GM19468 (cell line): ENCODE measurements at regions not wholly inside any gene's neighbourhood (a gene's known extent, or its start where the extent isn't known, plus 50 kb on each side); places are given as distances from the start of the nearest gene placed in this dataset.

Experiments used
- ATAC-seq: cut with Tn5 transposase; IDR thresholded peaks from one replicate; pipeline ENCODE4 v1.9.1; 2021; ENCODE audit warnings: mild to moderate bottlenecking, moderate library complexity, moderate number of reproducible peaks; ENCODE audit not compliant: unreplicated experiment; ENCODE audit errors: extremely low read depth

- ATAC-seq: no peak
These were observed 68.6 kb upstream of the FOXA2 start for GRCh38 chr20:22652681-22653588.

- ATAC-seq: no peak
These were observed 69.6 kb upstream of the FOXA2 start for GRCh38 chr20:22653658-22654642.

DNA sequence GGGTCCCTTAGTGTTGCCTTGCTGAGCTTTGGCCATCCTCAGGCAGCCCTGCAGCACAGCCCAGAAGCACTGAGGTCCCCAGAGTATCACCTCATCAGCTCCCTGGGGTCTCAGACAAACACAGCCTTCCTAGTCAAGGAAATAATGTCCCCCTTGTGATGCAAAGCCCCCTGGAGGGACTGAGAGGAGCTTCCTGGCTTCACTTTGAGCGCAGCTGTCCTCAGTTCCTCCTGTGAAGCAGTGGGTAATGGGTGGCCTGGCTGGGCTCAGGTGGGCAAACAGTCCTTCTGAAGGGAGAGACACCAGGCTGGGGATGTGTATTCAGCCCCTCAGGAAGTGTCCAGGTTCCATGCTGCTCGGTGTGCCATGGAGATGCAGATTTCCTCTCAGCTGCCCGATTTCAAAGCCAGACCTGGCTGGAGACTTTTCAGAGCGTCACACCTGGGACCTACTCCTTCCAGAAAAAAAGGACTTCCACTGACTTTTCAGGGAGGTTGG, 79.2 kb upstream of the FOXA2 start:
- ATAC-seq: no peak

DNA sequence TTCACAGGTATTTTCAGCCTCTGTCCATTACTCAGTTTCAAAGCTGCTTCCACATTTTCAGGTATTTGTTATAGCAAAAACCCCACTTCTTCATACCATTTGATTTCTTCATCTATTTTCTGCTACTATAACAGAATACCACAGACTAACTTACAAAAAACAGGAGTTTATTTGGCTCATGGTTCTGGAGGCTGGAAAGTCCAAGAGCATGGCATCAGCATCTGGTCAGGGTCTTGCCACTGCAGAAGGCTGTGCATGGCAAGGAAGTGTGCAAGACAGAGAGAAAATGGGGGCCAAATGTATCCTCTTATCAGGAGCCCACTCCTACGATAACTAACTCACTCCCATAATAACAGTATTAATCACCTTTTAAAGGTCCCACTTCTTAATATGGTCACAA, 82.8 kb upstream of the FOXA2 start:
- ATAC-seq: no peak

DNA sequence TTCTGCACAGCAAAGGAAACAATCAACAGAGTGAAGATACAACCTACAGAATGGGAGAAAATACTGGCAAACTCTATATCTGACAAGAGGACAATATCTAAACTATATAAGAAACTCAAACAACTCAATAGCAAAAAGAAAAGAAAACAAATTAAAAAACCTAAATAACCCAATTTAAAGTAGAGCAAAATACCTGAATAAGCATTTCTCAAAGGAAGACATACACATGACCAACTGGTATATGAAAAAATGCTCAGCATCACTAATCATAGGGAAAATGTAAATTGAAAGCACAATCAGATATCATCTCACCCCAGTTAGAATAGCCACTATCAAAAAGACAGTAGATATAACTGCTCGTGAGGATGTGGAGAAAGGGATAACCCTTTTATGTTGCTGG, 87.8 kb upstream of the FOXA2 start:
- no peak for ATAC-seq

GRCh38 chr20:22673467-22673866, 89.1 kb upstream of the FOXA2 start:
- ATAC-seq: no peak

DNA sequence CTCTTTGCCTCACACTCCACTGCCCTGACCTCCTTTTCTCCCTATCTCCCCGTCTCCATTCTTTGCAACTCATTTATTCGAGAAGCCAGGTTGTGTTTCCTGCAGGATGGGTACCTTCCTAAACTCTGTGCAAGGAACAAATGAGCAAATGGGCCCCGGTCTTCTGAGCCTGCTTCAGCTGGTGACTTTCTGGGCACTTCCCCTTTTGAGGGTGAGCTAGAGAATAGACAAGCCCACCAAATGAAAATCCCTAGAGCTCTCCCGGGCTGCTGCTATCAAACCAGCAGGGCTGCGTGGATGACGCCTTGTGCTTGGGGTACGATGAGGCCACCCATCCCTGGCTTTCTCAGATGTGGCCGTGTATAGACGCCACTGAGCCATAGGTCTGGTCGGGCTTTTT, 91.0 kb upstream of the FOXA2 start:
- no peak for ATAC-seq

- no peak for ATAC-seq
These were observed 94.3 kb upstream of the FOXA2 start for GRCh38 chr20:22678678-22679077.

- no peak for ATAC-seq
These were observed 94.8 kb upstream of the FOXA2 start for GRCh38 chr20:22679197-22679596.

- ATAC-seq: no peak
These were observed 95.8 kb upstream of the FOXA2 start for GRCh38 chr20:22680031-22680740.

DNA sequence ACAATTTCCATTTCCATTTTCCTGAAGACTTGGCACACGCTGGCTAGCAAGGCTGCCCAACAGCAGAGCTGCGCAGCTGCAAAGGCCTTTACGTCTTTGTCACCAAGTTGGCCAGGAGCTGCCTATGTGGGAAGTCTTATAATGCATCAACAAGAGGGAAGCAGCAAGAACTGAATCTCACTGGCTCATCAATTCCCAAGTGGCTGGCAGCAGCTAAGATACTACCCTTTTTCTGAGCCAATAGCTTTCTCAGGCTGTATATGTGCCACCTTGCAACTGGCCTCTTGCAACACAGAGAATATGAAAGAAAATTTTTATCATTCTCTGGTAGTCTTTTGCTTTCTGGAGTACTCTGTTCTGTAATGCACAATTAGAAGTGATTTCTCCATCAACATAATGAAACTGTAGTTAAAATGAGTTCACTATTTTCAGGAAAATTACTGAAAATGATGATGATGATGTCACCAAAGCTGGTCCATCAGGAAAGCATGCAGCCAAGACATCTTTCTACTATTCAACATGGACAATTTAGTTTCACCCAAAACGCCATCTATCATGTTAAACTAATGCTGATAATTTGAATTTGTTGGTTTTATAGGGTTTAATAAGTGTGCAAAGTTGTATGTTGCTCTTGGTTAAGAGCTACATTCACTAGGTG, 97.3 kb upstream of the FOXA2 start:
- ATAC-seq: no peak

- no peak for ATAC-seq
These were observed 98.0 kb upstream of the FOXA2 start for GRCh38 chr20:22682381-22682780.

DNA sequence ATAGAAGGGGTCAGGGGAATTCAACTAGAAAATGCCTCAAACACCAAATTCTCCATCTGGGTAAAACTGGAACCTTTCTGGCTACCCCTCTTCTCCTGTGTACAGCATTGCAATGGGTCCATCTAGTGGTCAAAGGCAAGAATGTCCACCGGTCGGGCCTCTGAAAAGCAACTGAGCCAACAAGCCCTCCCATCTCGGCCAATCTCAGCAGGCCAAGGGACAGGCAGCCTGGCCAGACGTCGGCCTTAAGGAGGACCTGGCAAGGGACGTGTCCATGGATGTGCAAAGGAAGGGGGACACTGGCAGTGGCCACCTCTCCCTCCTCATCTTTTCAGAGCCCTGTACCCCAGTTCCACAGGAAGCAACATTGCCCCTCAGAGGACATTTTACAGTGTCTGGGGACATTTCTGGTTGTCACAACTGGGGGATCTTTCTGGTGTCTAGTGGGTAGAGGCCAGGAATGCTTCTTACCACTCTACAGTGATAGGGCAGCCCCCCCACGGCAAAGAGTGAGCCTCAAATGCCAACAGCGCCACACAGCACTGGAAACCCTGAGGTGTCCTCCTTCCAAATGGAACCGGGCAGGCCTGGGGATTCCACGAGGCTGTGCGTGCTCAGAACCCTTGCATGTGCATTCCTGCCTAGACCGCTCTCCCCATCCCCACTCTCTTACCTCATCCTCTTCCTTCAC, 99.8 kb upstream of the FOXA2 start:
- ATAC-seq: no peak

DNA sequence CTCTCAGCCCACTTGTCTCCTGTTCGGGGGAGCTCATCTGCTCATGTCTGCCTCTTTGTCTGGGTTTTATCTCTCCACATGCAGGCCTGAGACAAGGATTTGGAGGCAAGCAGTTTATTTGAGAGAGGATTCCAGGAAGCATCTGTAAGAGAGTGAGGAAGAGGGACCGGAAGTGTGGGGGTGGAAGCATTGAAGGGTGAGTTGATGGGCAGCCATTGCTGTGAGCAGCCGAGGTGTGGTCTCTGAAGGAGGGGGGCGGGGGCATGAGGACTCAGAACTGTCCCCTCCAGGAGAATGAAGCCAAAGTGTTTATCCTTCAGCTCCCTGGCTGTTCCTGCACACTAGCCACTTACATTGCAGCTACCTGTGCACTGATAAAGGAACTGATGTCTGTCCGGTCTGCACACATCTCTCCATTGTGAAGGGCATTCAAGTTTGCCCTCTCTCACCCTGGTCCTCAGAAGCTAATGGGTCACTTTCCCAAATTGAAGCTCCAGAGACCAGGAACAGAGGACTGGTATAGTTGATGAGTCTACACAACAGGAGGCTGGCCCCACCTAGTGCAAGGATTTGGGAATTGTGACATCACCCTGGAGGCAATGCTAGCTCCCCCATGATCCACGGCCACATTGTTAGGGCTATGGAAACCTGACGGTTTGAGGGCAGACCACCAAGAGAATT, 100.5 kb upstream of the FOXA2 start:
- no peak for ATAC-seq

- ATAC-seq: no peak
These were observed 101.7 kb upstream of the FOXA2 start for GRCh38 chr20:22686097-22686496.

GRCh38 chr20:22687676-22688349, 103.4 kb upstream of the FOXA2 start:
- no peak for ATAC-seq

- no peak for ATAC-seq
These were observed 104.1 kb upstream of the FOXA2 start for GRCh38 chr20:22688485-22688884.

- no peak for ATAC-seq
These were observed 104.9 kb upstream of the FOXA2 start for GRCh38 chr20:22689266-22689665.
